Neural cell (in vitro differentiated cells): ENCODE measurements at regions not wholly inside any gene's neighbourhood (a gene's known extent, or its start where the extent isn't known, plus 50 kb on each side); places are given as distances from the start of the nearest gene placed in this dataset.

Experiments used
- H2AFZ ChIP-seq: fragments of 200-600, 300-800 bp; sonication (generic), shearing (Covaris generic); 2 replicates; pipeline ENCODE4 v1.6.0; 2014; ENCODE audit warnings: low read depth, mild to moderate bottlenecking, antibody characterized with exemption, low read length, moderate library complexity
- H3F3A ChIP-seq: fragments of 200-600 bp; shearing (Covaris generic); 2 replicates; pipeline ENCODE4 v1.6.1; 2016; ENCODE audit warnings: mild to moderate bottlenecking, moderate library complexity, mixed read lengths, antibody characterized with exemption, low read length; ENCODE audit not compliant: insufficient read depth, poor library complexity, severe bottlenecking
- H3K27ac ChIP-seq: fragments of 200-600, 300-800 bp; sonication (generic), shearing (Covaris generic); 2 replicates; pipeline ENCODE4 v1.5.1; 2014; ENCODE audit warnings: mild to moderate bottlenecking, low read length, moderate library complexity
- H3K27me3 ChIP-seq: fragments of 300-800, 200-600 bp; sonication (generic), shearing (Covaris generic); 2 replicates; pipeline ENCODE4 v1.6.0; 2014; ENCODE audit warnings: mild to moderate bottlenecking, low read depth, low read length, moderate library complexity; ENCODE audit not compliant: insufficient read depth
- H3K36me3 ChIP-seq: fragments of 300-800, 200-600 bp; sonication (generic), shearing (Covaris generic); 2 replicates; pipeline ENCODE4 v1.5.1; 2014; ENCODE audit warnings: mild to moderate bottlenecking, antibody characterized with exemption, low read length, moderate library complexity; ENCODE audit not compliant: insufficient read depth
- H3K4me2 ChIP-seq: fragments of 300-800, 200-600 bp; sonication (generic), shearing (Covaris generic); 2 replicates; pipeline ENCODE4 v1.6.0; 2014; ENCODE audit warnings: mild to moderate bottlenecking, low read length
- H3K4me3 ChIP-seq: fragments of 300-800, 200-600 bp; sonication (generic), shearing (Covaris generic); 2 replicates; pipeline ENCODE4 v1.5.1; 2014; ENCODE audit warnings: mild to moderate bottlenecking, low read length, moderate library complexity
- H3K79me2 ChIP-seq: fragments of 200-600 bp; shearing (Covaris generic); replicated peaks from 2 replicates; pipeline ENCODE4 v1.6.0; 2014; ENCODE audit warnings: mild to moderate bottlenecking, low read length, moderate library complexity; ENCODE audit not compliant: insufficient read depth
- H3K9ac ChIP-seq: fragments of 300-800, 200-600 bp; sonication (generic), shearing (Covaris generic); 2 replicates; pipeline ENCODE4 v1.6.1; 2016; ENCODE audit warnings: mild to moderate bottlenecking, low read length, mixed read lengths
- H3K9me2 ChIP-seq: fragments of 200-600 bp; shearing (Covaris generic); 2 replicates; pipeline ENCODE4 v1.6.1; 2016; ENCODE audit warnings: mild to moderate bottlenecking, low read length, mixed read lengths; ENCODE audit not compliant: insufficient read depth
- H3K9me3 ChIP-seq: fragments of 200-600, 300-800 bp; sonication (generic), shearing (Covaris generic); 2 replicates; pipeline ENCODE4 v1.6.1; 2016; ENCODE audit warnings: mild to moderate bottlenecking, mixed run types, low read length, moderate library complexity, mixed read lengths
- H4K20me1 ChIP-seq: fragments of 200-600 bp; shearing (Covaris generic); 2 replicates; pipeline ENCODE4 v1.6.1; 2016; ENCODE audit warnings: mild to moderate bottlenecking, mixed run types; ENCODE audit not compliant: insufficient read depth
- CTCF ChIP-seq: fragments of 450-650 bp; IDR thresholded peaks from 2 replicates; pipeline ENCODE4 v1.5.1; 2014; ENCODE audit warnings: antibody characterized with exemption, mild to moderate bottlenecking, moderate library complexity; ENCODE audit not compliant: poor library complexity, severe bottlenecking
- EP300 ChIP-seq: fragments of 450-650 bp; conservative IDR thresholded peaks from 2 replicates; pipeline ENCODE4 v1.6.1; 2014; ENCODE audit warnings: antibody characterized with exemption, mild to moderate bottlenecking, moderate library complexity; ENCODE audit not compliant: poor library complexity, severe bottlenecking
- EZH2 ChIP-seq: fragments of 200-600, 300-800 bp; shearing (Covaris generic), sonication (generic); IDR thresholded peaks from 2 replicates; pipeline ENCODE4 v1.6.1; 2014; ENCODE audit warnings: antibody characterized with exemption, low read length, borderline replicate concordance, mild to moderate bottlenecking; ENCODE audit not compliant: insufficient read depth, poor library complexity, severe bottlenecking
- MXI1 ChIP-seq: fragments of 450-650 bp; conservative IDR thresholded peaks from 2 replicates; pipeline ENCODE4 v1.6.1; 2014; ENCODE audit warnings: antibody characterized with exemption, mild to moderate bottlenecking; ENCODE audit not compliant: poor library complexity, severe bottlenecking
- POLR2AphosphoS5 ChIP-seq: IDR thresholded peaks from 2 replicates; pipeline ENCODE4 v1.6.1; 2012
- RAD21 ChIP-seq: fragments of 450-650 bp; conservative IDR thresholded peaks from 2 replicates; pipeline ENCODE4 v1.6.1; 2014; ENCODE audit warnings: antibody characterized with exemption, mild to moderate bottlenecking, moderate library complexity
- REST ChIP-seq: IDR thresholded peaks from 2 replicates; pipeline ENCODE4 v1.6.1; 2012; ENCODE audit warnings: borderline replicate concordance
- SMC3 ChIP-seq: fragments of 450-650 bp; conservative IDR thresholded peaks from 2 replicates; pipeline ENCODE4 v1.6.1; 2014; ENCODE audit warnings: antibody characterized with exemption, mild to moderate bottlenecking, moderate library complexity; ENCODE audit not compliant: poor library complexity
- TAF1 ChIP-seq: IDR thresholded peaks from 2 replicates; pipeline ENCODE4 v1.6.1; 2012; ENCODE audit warnings: low read depth

- Histone ChIP-seq H3K9me3 (no peaks in the 10 kb centered on the region), H2AFZ (no peak overlapping the region), H3K27me3 (no peaks in the 10 kb centered on the region), H4K20me1 (no peaks in the 10 kb centered on the region), H3K27ac (no peak overlapping the region), H3K4me3 (no peak overlapping the region), H3K36me3 (no peaks in the 10 kb centered on the region), H3K4me2 (no peak overlapping the region), H3K9ac (no peak overlapping the region), H3K79me2 (no peaks in the 10 kb centered on the region), H3K9me2 (no peaks in the 10 kb centered on the region), H3F3A (no peaks in the 10 kb centered on the region)
- TF ChIP-seq CTCF (no peak), SMC3 (no peak), POLR2AphosphoS5 (no peak), RAD21 (no peak), TAF1 (no peak), EZH2 (no peak), REST (no peak), MXI1 (no peak), EP300 (no peak)
Measured at GRCh38 chr2:44107974-44108373, 60.7 kb upstream of the PPM1B start.

- Histone ChIP-seq H3F3A (no peaks in the 10 kb centered on the region), H3K27ac (no peak overlapping the region), H3K9me2 (no peaks in the 10 kb centered on the region), H3K9me3 (no peaks in the 10 kb centered on the region), H3K4me3 (no peak overlapping the region), H3K9ac (no peak overlapping the region), H2AFZ (no peak overlapping the region), H3K4me2 (no peak overlapping the region), H3K27me3 (no peaks in the 10 kb centered on the region), H4K20me1 (no peaks in the 10 kb centered on the region), H3K36me3 (no peaks in the 10 kb centered on the region), H3K79me2 (no peaks in the 10 kb centered on the region)
- TF ChIP-seq REST (no peak), CTCF (no peak), EP300 (no peak), TAF1 (no peak)
Measured at GRCh38 chr2:44109166-44109565, 59.5 kb upstream of the PPM1B start.
